CD8-positive, alpha-beta memory T cell (primary cell): ENCODE measurements at regions not wholly inside any gene's neighbourhood (a gene's known extent, or its start where the extent isn't known, plus 50 kb on each side); places are given as distances from the start of the nearest gene placed in this dataset.

Source experiments
- CTCF ChIA-PET: fragments of 350-600 bp; sonication (Branson Sonifier 250); formaldehyde crosslinking; loops from one replicate; lab custom pipeline; 2021; ENCODE audit warnings: antibody characterized with exemption; lab: Charles Lee
- POLR2A ChIA-PET: fragments of 350-600 bp; sonication (Branson Sonifier 250); formaldehyde crosslinking; loops from one replicate; lab custom pipeline; 2021; ENCODE audit warnings: antibody characterized with exemption; lab: Charles Lee
- DNase-seq, 5 donors: peaks; one replicate each; pipeline versions ENCODE4 v3.0.0 to v3.0.0-alpha.2; 2020 to 2022; ENCODE audit warnings: mixed read lengths in 1 of 5
- H3K27ac ChIP-seq: one replicate; pipeline ENCODE4 v1.7.0; 2013; ENCODE audit warnings: low read depth, mild to moderate bottlenecking, low read length, moderate library complexity
- H3K27me3 ChIP-seq: 2 replicates; pipeline ENCODE4 v1.7.0; 2013; ENCODE audit warnings: low read length, mild to moderate bottlenecking; ENCODE audit not compliant: insufficient read depth, poor library complexity, severe bottlenecking
- H3K36me3 ChIP-seq: 2 replicates; pipeline ENCODE4 v1.7.0; 2013; ENCODE audit warnings: mild to moderate bottlenecking, low read length, moderate library complexity; ENCODE audit not compliant: insufficient read depth
- H3K4me1 ChIP-seq: 2 replicates; pipeline ENCODE4 v1.7.0; 2013; ENCODE audit warnings: mild to moderate bottlenecking, low read length, moderate library complexity; ENCODE audit not compliant: insufficient read depth
- H3K4me3 ChIP-seq: 2 replicates; pipeline ENCODE4 v1.7.0; 2013; ENCODE audit warnings: mild to moderate bottlenecking, low read length
- H3K9me3 ChIP-seq: 2 replicates; pipeline ENCODE4 v1.7.0; 2013; ENCODE audit warnings: mild to moderate bottlenecking, low read length
- H3K27ac Mint-ChIP-seq, 8 donors: one replicate each; pipeline ENCODE4 v1.8.0; 2020 to 2021; ENCODE audit warnings: mixed read lengths in 8 of 8, mild to moderate bottlenecking in 6 of 8, inconsistent platforms in 3 of 8, moderate library complexity in 3 of 8
- H3K27me3 Mint-ChIP-seq, 2 donors: one replicate each; pipeline ENCODE4 v1.8.0; 2020 to 2021; ENCODE audit warnings: mixed read lengths in 2 of 2, mild to moderate bottlenecking in 1 of 2, moderate library complexity in 1 of 2
- H3K36me3 Mint-ChIP-seq, 3 donors: one replicate each; pipeline ENCODE4 v1.8.0; 2020 to 2021; ENCODE audit warnings: mixed read lengths in 3 of 3, inconsistent platforms in 1 of 3, mild to moderate bottlenecking in 1 of 3
- H3K4me1 Mint-ChIP-seq, 3 donors: one replicate each; pipeline ENCODE4 v1.8.0; 2020 to 2021; ENCODE audit warnings: mixed read lengths in 3 of 3, inconsistent platforms in 1 of 3, mild to moderate bottlenecking in 1 of 3
- H3K4me3 Mint-ChIP-seq, 7 donors: one replicate each; pipeline ENCODE4 v1.8.0; 2020 to 2021; ENCODE audit warnings: mixed read lengths in 7 of 7, mild to moderate bottlenecking in 6 of 7, moderate library complexity in 4 of 7, inconsistent platforms in 2 of 7
- H3K9me3 Mint-ChIP-seq, 5 donors: one replicate each; pipeline ENCODE4 v1.8.0; 2020 to 2022; ENCODE audit warnings: mixed read lengths in 5 of 5, mild to moderate bottlenecking in 3 of 5, moderate library complexity in 2 of 5, inconsistent platforms in 1 of 5

GRCh38 chr11:109609454-109610185 lies 187.6 kb downstream of the C11orf87 start:
- ChIA-PET CTCF (interaction anchor here (0.6 kb wide), 1 partner anchor 61 kb away, joined by 3 read pairs; no protein-coding TSS in a partner anchor), POLR2A (no interaction called here)
- no peaks in the 10 kb centered on the region for H3K4me1 ChIP-seq
- H3K27ac ChIP-seq, result no peak overlapping the region
- no peaks in the 10 kb centered on the region for H3K27me3 ChIP-seq
- Mint-ChIP-seq H3K4me1 (no peaks in the 10 kb centered on the region), H3K9me3 (peaks cover 2 to 7% (median 4%) of the 10 kb centered on the region in 5 donors), H3K36me3 (no peaks in the 10 kb centered on the region), H3K27me3 (no peaks in the 10 kb centered on the region), H3K4me3 (no peak overlapping the region), H3K27ac (no peak overlapping the region)
- no peaks in the 10 kb centered on the region for H3K36me3 ChIP-seq
- no peak for DNase-seq
- no peak overlapping the region for H3K4me3 ChIP-seq
- no peaks in the 10 kb centered on the region for H3K9me3 ChIP-seq

- Histone ChIP-seq H3K36me3 (no peaks in the 10 kb centered on the region), H3K4me3 (no peak overlapping the region), H3K27ac (no peak overlapping the region), H3K9me3 (no peaks in the 10 kb centered on the region), H3K4me1 (no peaks in the 10 kb centered on the region), H3K27me3 (no peaks in the 10 kb centered on the region)
- Mint-ChIP-seq H3K27ac (no peak overlapping the region), H3K9me3 (peaks cover 2 to 12% (median 4%) of the 10 kb centered on the region in 5 donors), H3K36me3 (no peaks in the 10 kb centered on the region), H3K27me3 (no peaks in the 10 kb centered on the region), H3K4me1 (no peaks in the 10 kb centered on the region), H3K4me3 (no peak overlapping the region)
- ChIA-PET POLR2A (no interaction called here), CTCF (no interaction called here)
- no peak for DNase-seq
Measured at GRCh38 chr11:109612496-109612895, 190.5 kb downstream of the C11orf87 start.

GRCh38 chr11:109619498-109619897 lies 197.5 kb downstream of the C11orf87 start:
- no peaks in the 10 kb centered on the region for H3K4me1 Mint-ChIP-seq
- no peaks in the 10 kb centered on the region for H3K36me3 Mint-ChIP-seq
- H3K4me3 Mint-ChIP-seq, result no peak overlapping the region
- Histone ChIP-seq H3K4me1 (no peaks in the 10 kb centered on the region), H3K27me3 (no peaks in the 10 kb centered on the region), H3K36me3 (no peaks in the 10 kb centered on the region), H3K27ac (no peak overlapping the region), H3K9me3 (no peaks in the 10 kb centered on the region), H3K4me3 (no peak overlapping the region)
- POLR2A ChIA-PET, result no interaction called here
- H3K27ac Mint-ChIP-seq, result no peak overlapping the region
- no peaks in the 10 kb centered on the region for H3K27me3 Mint-ChIP-seq
- no peak for DNase-seq
- CTCF ChIA-PET, result no interaction called here
- peaks cover 0 to 14% (median 1%) of the 10 kb centered on the region in 5 donors for H3K9me3 Mint-ChIP-seq

- no peak overlapping the region for H3K27ac Mint-ChIP-seq
- ChIA-PET CTCF (no interaction called here), POLR2A (no interaction called here)
- Histone ChIP-seq H3K4me1 (no peaks in the 10 kb centered on the region), H3K9me3 (no peaks in the 10 kb centered on the region), H3K27me3 (no peaks in the 10 kb centered on the region), H3K27ac (no peak overlapping the region), H3K4me3 (no peak overlapping the region), H3K36me3 (no peaks in the 10 kb centered on the region)
- no peaks in the 10 kb centered on the region for H3K4me1 Mint-ChIP-seq
- peaks cover 2 to 15% (median 5%) of the 10 kb centered on the region in 5 donors for H3K9me3 Mint-ChIP-seq
- no peaks in the 10 kb centered on the region for H3K36me3 Mint-ChIP-seq
- no peak for DNase-seq
- no peak overlapping the region for H3K4me3 Mint-ChIP-seq
- no peaks in the 10 kb centered on the region for H3K27me3 Mint-ChIP-seq
Measured at GRCh38 chr11:109629734-109630133, 207.7 kb downstream of the C11orf87 start.

- POLR2A ChIA-PET, result no interaction called here
- Mint-ChIP-seq H3K9me3 (peaks cover 0 to 10% (median 5%) of the 10 kb centered on the region in 5 donors), H3K27me3 (no peaks in the 10 kb centered on the region), H3K4me1 (no peaks in the 10 kb centered on the region), H3K4me3 (no peak overlapping the region), H3K27ac (no peak overlapping the region), H3K36me3 (no peaks in the 10 kb centered on the region)
- Histone ChIP-seq H3K27me3 (no peaks in the 10 kb centered on the region), H3K9me3 (no peaks in the 10 kb centered on the region), H3K4me3 (no peak overlapping the region), H3K36me3 (no peaks in the 10 kb centered on the region), H3K27ac (no peak overlapping the region), H3K4me1 (no peaks in the 10 kb centered on the region)
- no peak for DNase-seq
- CTCF ChIA-PET, result no interaction called here
Measured at GRCh38 chr11:109641549-109641948, 219.6 kb downstream of the C11orf87 start.

GRCh38 chr11:109644152-109644551 lies 222.2 kb downstream of the C11orf87 start:
- Histone ChIP-seq H3K4me3 (no peak overlapping the region), H3K4me1 (no peaks in the 10 kb centered on the region), H3K36me3 (no peaks in the 10 kb centered on the region), H3K27ac (no peak overlapping the region), H3K27me3 (no peaks in the 10 kb centered on the region), H3K9me3 (no peaks in the 10 kb centered on the region)
- no peaks in the 10 kb centered on the region for H3K4me1 Mint-ChIP-seq
- CTCF ChIA-PET, result no interaction called here
- H3K36me3 Mint-ChIP-seq, result no peaks in the 10 kb centered on the region
- POLR2A ChIA-PET, result no interaction called here
- no peak overlapping the region for H3K27ac Mint-ChIP-seq
- H3K4me3 Mint-ChIP-seq, result no peak overlapping the region
- peaks cover 0 to 7% (median 0%) of the 10 kb centered on the region in 5 donors for H3K9me3 Mint-ChIP-seq
- DNase-seq, result no peak
- no peaks in the 10 kb centered on the region for H3K27me3 Mint-ChIP-seq

GRCh38 chr11:109648804-109649203 lies 226.8 kb downstream of the C11orf87 start:
- Mint-ChIP-seq H3K4me3 (no peak overlapping the region), H3K36me3 (no peaks in the 10 kb centered on the region), H3K27me3 (no peaks in the 10 kb centered on the region), H3K27ac (no peak overlapping the region), H3K9me3 (peaks cover 0 to 6% (median 0%) of the 10 kb centered on the region in 5 donors), H3K4me1 (no peaks in the 10 kb centered on the region)
- CTCF ChIA-PET, result no interaction called here
- H3K9me3 ChIP-seq, result no peaks in the 10 kb centered on the region
- H3K36me3 ChIP-seq, result no peaks in the 10 kb centered on the region
- no peaks in the 10 kb centered on the region for H3K27me3 ChIP-seq
- no peak overlapping the region for H3K27ac ChIP-seq
- POLR2A ChIA-PET, result no interaction called here
- no peak for DNase-seq
- H3K4me3 ChIP-seq, result no peak overlapping the region
- H3K4me1 ChIP-seq, result no peaks in the 10 kb centered on the region

- H3K4me3 ChIP-seq, result no peak overlapping the region
- no peak overlapping the region for H3K27ac ChIP-seq
- DNase-seq, result no peak
- H3K27me3 ChIP-seq, result no peaks in the 10 kb centered on the region
- no peaks in the 10 kb centered on the region for H3K4me1 ChIP-seq
- no peaks in the 10 kb centered on the region for H3K36me3 ChIP-seq
- Mint-ChIP-seq H3K27ac (no peak overlapping the region), H3K4me3 (no peak overlapping the region), H3K9me3 (peaks cover 0 to 6% (median 0%) of the 10 kb centered on the region in 5 donors), H3K4me1 (no peaks in the 10 kb centered on the region), H3K27me3 (peaks cover 0 to 2% of the 10 kb centered on the region in 2 donors), H3K36me3 (no peaks in the 10 kb centered on the region)
- H3K9me3 ChIP-seq, result no peaks in the 10 kb centered on the region
- POLR2A ChIA-PET, result no interaction called here
- CTCF ChIA-PET, result no interaction called here
Measured at GRCh38 chr11:109654091-109654490, 232.1 kb downstream of the C11orf87 start.
